WI38 (cell line): ENCODE measurements at regions not wholly inside any gene's neighbourhood (a gene's known extent, or its start where the extent isn't known, plus 50 kb on each side); places are given as distances from the start of the nearest gene placed in this dataset.

Experiments used
- H3K4me3 ChIP-seq: 2 replicates; pipeline ENCODE4 v1.5.1; 2011; ENCODE audit warnings: low read depth, mild to moderate bottlenecking, control low read depth, low read length
- TF ChIP-seq, protein P1 (sequence below): IDR thresholded peaks from 2 replicates; pipeline ENCODE4 v1.5.1; 2012; ENCODE audit warnings: low read depth, mild to moderate bottlenecking, control low read depth, low read length

- H3K4me3 ChIP-seq = no peak overlapping the region
- TF ChIP-seq, protein P1, sequence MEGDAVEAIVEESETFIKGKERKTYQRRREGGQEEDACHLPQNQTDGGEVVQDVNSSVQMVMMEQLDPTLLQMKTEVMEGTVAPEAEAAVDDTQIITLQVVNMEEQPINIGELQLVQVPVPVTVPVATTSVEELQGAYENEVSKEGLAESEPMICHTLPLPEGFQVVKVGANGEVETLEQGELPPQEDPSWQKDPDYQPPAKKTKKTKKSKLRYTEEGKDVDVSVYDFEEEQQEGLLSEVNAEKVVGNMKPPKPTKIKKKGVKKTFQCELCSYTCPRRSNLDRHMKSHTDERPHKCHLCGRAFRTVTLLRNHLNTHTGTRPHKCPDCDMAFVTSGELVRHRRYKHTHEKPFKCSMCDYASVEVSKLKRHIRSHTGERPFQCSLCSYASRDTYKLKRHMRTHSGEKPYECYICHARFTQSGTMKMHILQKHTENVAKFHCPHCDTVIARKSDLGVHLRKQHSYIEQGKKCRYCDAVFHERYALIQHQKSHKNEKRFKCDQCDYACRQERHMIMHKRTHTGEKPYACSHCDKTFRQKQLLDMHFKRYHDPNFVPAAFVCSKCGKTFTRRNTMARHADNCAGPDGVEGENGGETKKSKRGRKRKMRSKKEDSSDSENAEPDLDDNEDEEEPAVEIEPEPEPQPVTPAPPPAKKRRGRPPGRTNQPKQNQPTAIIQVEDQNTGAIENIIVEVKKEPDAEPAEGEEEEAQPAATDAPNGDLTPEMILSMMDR = no peak
Measured at GRCh38 chr18:67682516-67682915, 166.0 kb upstream of the DSEL start.

DNA sequence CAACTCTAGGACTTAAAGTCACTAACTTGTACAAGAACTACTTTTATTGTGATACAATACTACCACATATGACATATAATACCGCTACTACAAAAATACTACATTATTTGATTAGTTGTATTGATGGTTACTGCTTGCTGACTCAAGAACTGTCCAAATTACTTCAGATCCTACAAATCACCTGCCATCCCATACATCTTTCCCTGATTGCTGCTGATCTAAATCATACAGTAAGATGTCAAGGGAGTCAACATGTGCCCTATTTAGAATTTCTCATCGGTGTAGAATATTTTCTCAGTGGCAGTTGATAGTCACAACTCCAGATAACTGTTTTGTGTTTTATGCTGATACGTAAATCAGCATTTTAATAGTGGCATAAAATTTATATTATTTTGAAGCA is 161.0 kb upstream of the DSEL start:
- no peak overlapping the region for H3K4me3 ChIP-seq
- TF ChIP-seq, protein P1 = no peak

DNA sequence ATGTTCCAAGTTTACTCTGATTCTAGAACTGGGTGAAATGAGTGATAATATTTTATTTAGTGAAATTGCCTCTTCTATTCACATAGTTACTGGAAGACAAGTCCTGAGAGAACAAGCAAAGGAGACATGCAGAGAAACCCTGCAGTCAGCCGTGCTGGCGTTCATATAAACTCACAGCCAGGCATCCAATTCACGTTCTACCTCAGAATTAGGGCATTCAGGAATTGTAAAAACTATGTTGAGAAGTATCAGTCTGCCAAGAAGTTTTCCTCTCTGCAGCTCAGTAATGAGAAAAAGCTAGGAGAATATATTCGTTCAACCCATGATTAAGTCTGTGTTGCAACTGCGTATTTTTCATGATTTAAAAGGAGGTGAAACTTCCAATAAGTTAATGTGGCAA is 156.2 kb upstream of the DSEL start:
- TF ChIP-seq, protein P1 = no peak
- no peak overlapping the region for H3K4me3 ChIP-seq

- H3K4me3 ChIP-seq = no peak overlapping the region
- TF ChIP-seq, protein P1 = no peak
Measured at GRCh38 chr18:67672155-67672554, 155.6 kb upstream of the DSEL start.

- no peak overlapping the region; the same call in 1 of the 2 replicates for H3K4me3 ChIP-seq
- TF ChIP-seq, protein P1 = no peak
Measured at GRCh38 chr18:67670024-67670543, 153.6 kb upstream of the DSEL start.

DNA sequence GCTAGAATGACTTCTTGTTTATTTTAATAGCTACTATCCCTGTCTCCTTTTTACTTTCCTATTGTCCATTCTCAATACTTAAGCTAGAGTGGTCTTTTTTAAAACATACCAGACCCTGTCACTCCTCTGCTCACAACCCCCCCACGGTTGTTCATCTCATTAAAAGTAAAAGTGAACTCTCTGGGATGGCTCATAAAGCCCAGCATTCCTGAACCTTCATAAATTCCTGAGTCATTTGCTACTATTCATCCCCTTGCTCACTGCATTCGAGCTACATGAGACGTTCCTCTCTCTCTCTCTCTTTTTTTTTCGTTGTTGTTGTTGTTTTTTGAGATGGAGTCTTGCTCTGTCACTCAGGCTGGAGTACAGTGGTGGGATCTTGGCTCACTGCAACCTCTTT is 148.7 kb upstream of the DSEL start:
- TF ChIP-seq, protein P1 = no peak
- no peak overlapping the region for H3K4me3 ChIP-seq

GRCh38 chr18:67662996-67663395 is 146.5 kb upstream of the DSEL start:
- H3K4me3 ChIP-seq = no peak overlapping the region
- TF ChIP-seq, protein P1 = no peak
